H4 (cell line): ENCODE measurements at regions not wholly inside any gene's neighbourhood (a gene's known extent, or its start where the extent isn't known, plus 50 kb on each side); places are given as distances from the start of the nearest gene placed in this dataset.

Experiments used
- DNase-seq: peaks from one replicate; pipeline ENCODE4 v3.0.0-alpha.2; 2015; ENCODE audit warnings: low spot score

- no peak for DNase-seq
These were observed 54.2 kb upstream of the NFIA start for GRCh38 chr1:61028136-61028535.

- DNase-seq: peak; percentile 67
These were observed 64.3 kb upstream of the NFIA start for GRCh38 chr1:61018068-61018467.

GRCh38 chr1:61017651-61018050 lies 64.7 kb upstream of the NFIA start:
- no peak for DNase-seq

- DNase-seq: no peak
These were observed 68.3 kb upstream of the NFIA start for GRCh38 chr1:61013946-61014667.

- no peak for DNase-seq
These were observed 69.0 kb upstream of the NFIA start for GRCh38 chr1:61013189-61013945.

- peak; percentile 43 for DNase-seq
These were observed 70.0 kb upstream of the NFIA start for GRCh38 chr1:61012341-61012761.

- DNase-seq: no peak
These were observed 70.6 kb upstream of the NFIA start for GRCh38 chr1:61011561-61012263.

- DNase-seq: no peak
These were observed 74.6 kb upstream of the NFIA start for GRCh38 chr1:61007534-61008364.

GRCh38 chr1:61005614-61006580 lies 76.5 kb upstream of the NFIA start:
- no peak for DNase-seq

- DNase-seq: no peak
These were observed 77.9 kb upstream of the NFIA start for GRCh38 chr1:61004262-61005003.

GRCh38 chr1:61000327-61000726 lies 82.0 kb upstream of the NFIA start:
- DNase-seq: no peak

- no peak for DNase-seq
These were observed 83.6 kb upstream of the NFIA start for GRCh38 chr1:60998786-60999185.

GRCh38 chr1:60994828-60995492 lies 87.4 kb upstream of the NFIA start:
- DNase-seq: no peak

GRCh38 chr1:60994369-60994768 lies 88.0 kb upstream of the NFIA start:
- no peak for DNase-seq

- DNase-seq: no peak
These were observed 90.2 kb upstream of the NFIA start for GRCh38 chr1:60992165-60992564.

- no peak for DNase-seq
These were observed 91.7 kb upstream of the NFIA start for GRCh38 chr1:60990714-60991090.

GRCh38 chr1:60989749-60990713 lies 92.3 kb upstream of the NFIA start:
- DNase-seq: peak; percentile 21

- no peak for DNase-seq
These were observed 93.5 kb upstream of the NFIA start for GRCh38 chr1:60988891-60989290.
